ENCODE measurements at regions not wholly inside any gene's neighbourhood (a gene's known extent, or its start where the extent isn't known, plus 50 kb on each side); places are given as distances from the start of the nearest gene placed in this dataset.
"Not testable (repeated sequence)": the region's sequence is repeated elsewhere in the genome, so short reads cannot be mapped to it uniquely, and the experiment has no call there.

DNA sequence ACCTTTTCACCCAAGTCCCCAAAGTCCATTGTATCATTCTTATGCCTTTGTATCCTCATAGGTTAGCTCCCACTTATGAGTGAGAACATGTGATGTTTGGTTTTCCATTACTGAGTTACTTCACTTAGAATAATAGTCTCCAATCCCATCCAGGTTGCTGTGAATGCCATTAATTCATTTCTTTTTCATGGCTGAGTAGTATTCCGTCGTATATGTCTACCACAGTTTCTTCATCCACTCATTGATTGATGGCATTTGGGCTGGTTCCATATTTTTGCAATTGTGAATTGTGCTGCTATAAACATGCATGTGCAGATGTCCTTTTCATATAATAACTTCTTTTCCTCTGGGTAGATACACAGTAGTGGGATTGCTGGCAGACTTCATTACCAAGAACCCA lies 451.9 kb upstream of the KLF6 start:
- TF ChIP-seq CTCF, POLR2AphosphoS5 (IDR thresholded peaks at IDR 0.05): not testable (repeated sequence)
